Testis (tissue), 2 donors: ENCODE measurements at regions not wholly inside any gene's neighbourhood (a gene's known extent, or its start where the extent isn't known, plus 50 kb on each side); places are given as distances from the start of the nearest gene placed in this dataset.

Experiments used
- DNase-seq: peaks from one replicate; pipeline ENCODE4 v3.0.0-alpha.2; 2019
- H3K27ac ChIP-seq, 2 donors: fragments of 200-600 bp; sonication (generic); one replicate each; pipeline ENCODE4 v1.5.1; 2019
- H3K27me3 ChIP-seq: fragments of 200-600 bp; sonication (generic); one replicate; pipeline ENCODE4 v1.5.1; 2019
- H3K36me3 ChIP-seq: fragments of 200-600 bp; sonication (generic); one replicate; pipeline ENCODE4 v1.5.1; 2017; ENCODE audit warnings: low read depth; ENCODE audit errors: missing control alignments
- H3K4me1 ChIP-seq: fragments of 200-600 bp; sonication (generic); one replicate; pipeline ENCODE4 v1.5.1; 2019
- H3K4me3 ChIP-seq, 2 donors: fragments of 200-600 bp; sonication (generic); one replicate each; pipeline ENCODE4 v1.5.1; 2017 to 2019
- H3K9me3 ChIP-seq: fragments of 200-600 bp; sonication (generic); one replicate; pipeline ENCODE4 v1.5.1; 2017
- CTCF ChIP-seq, 3 experiments: fragments of 450-650 bp in 2 of 3; fragments of 200-600 bp in 1 of 3; sonication (generic) in 1 of 3; IDR thresholded peaks; one replicate each; pipeline ENCODE4 v1.5.1; 2016 to 2019; ENCODE audit warnings: antibody characterized with exemption in 3 of 3, mild to moderate bottlenecking in 2 of 3, moderate library complexity in 1 of 3
- POLR2A ChIP-seq: fragments of 450-650 bp; IDR thresholded peaks from one replicate; pipeline ENCODE4 v1.6.1; 2017; ENCODE audit warnings: antibody characterized with exemption, mild to moderate bottlenecking, moderate library complexity
- WGBS, 2 donors: methylation state at CpG; one replicate each; pipeline ENCODE4 v1.1.5; 2018; 5-methylcytosine and 5-hydroxymethylcytosine counted together
- intact Hi-C: fragments of 100-400 bp; cut with DNase I; formaldehyde crosslinking; loops from one replicate; pipeline ENCODE4 v1.15.1; 2023; ENCODE audit warnings: low total_unique reads

GRCh38 chr16:48811478-48811877, 201.5 kb upstream of the N4BP1 start:
- DNase-seq, result peak; percentile 22
- peak overlapping the region; percentile 37 to 51 for H3K4me3 ChIP-seq

GRCh38 chr16:48810803-48811453, 200.9 kb upstream of the N4BP1 start:
- no peaks in the 10 kb centered on the region for H3K36me3 ChIP-seq
- intact Hi-C loops, result no loop called here
- no peak for DNase-seq
- peaks cover 2% of the 10 kb centered on the region for H3K4me1 ChIP-seq
- 2 to 3% methylated on average over 9 to 37 of the region's 70 CpGs for WGBS, 2 donors
- peak overlapping the region; percentile 37 to 51 for H3K4me3 ChIP-seq
- no peak overlapping the region for H3K27ac ChIP-seq
- H3K9me3 ChIP-seq, result no peaks in the 10 kb centered on the region
- H3K27me3 ChIP-seq, result no peaks in the 10 kb centered on the region
- TF ChIP-seq CTCF (IDR thresholded peaks at IDR 0.05) (no peak), POLR2A (no peak)

More at GRCh38 chr16:48811478-48811877, 201.5 kb upstream of the N4BP1 start:
- 24 to 30% methylated on average over 11 of the region's 11 CpGs for WGBS, 2 donors
- TF ChIP-seq POLR2A, result no peak
- Histone ChIP-seq H3K36me3 (no peaks in the 10 kb centered on the region), H3K9me3 (no peaks in the 10 kb centered on the region), H3K4me1 (peaks cover 2% of the 10 kb centered on the region), H3K27ac (no peak overlapping the region), H3K27me3 (no peaks in the 10 kb centered on the region)
- intact Hi-C loops, result no loop called here

GRCh38 chr16:48810436-48810802, 200.4 kb upstream of the N4BP1 start:
- H3K4me3 ChIP-seq, result peak overlapping the region; percentile 37 to 51
- no peak for DNase-seq
- intact Hi-C loops, result no loop called here

GRCh38 chr16:48790151-48790550, 180.2 kb upstream of the N4BP1 start:
- H3K4me3 ChIP-seq, result no peak overlapping the region
- 60 to 74% methylated on average over 2 of the region's 2 CpGs for WGBS, 2 donors

More at GRCh38 chr16:48810436-48810802, 200.4 kb upstream of the N4BP1 start:
- Histone ChIP-seq H3K36me3 (no peaks in the 10 kb centered on the region), H3K27me3 (no peaks in the 10 kb centered on the region), H3K9me3 (no peaks in the 10 kb centered on the region), H3K4me1 (peaks cover 2% of the 10 kb centered on the region), H3K27ac (no peak overlapping the region)
- WGBS, 2 donors, result 0 to 4% methylated on average over 2 to 11 of the region's 29 CpGs
- no peak for TF ChIP-seq POLR2A
- TF ChIP-seq CTCF (IDR thresholded peaks at IDR 0.05), result no peak

GRCh38 chr16:48788475-48788874, 178.5 kb upstream of the N4BP1 start:
- no peak for DNase-seq
- WGBS, 2 donors, result 74 to 79% methylated on average over 3 of the region's 3 CpGs
- intact Hi-C loops, result no loop called here

More at GRCh38 chr16:48790151-48790550, 180.2 kb upstream of the N4BP1 start:
- Histone ChIP-seq H3K36me3 (no peaks in the 10 kb centered on the region), H3K9me3 (no peaks in the 10 kb centered on the region), H3K4me1 (no peaks in the 10 kb centered on the region), H3K27ac (no peak overlapping the region), H3K27me3 (no peaks in the 10 kb centered on the region)
- DNase-seq, result no peak
- no peak for TF ChIP-seq POLR2A
- no peak for TF ChIP-seq CTCF (IDR thresholded peaks at IDR 0.05)
- intact Hi-C loops, result no loop called here

More at GRCh38 chr16:48788475-48788874, 178.5 kb upstream of the N4BP1 start:
- Histone ChIP-seq H3K27ac (no peak overlapping the region), H3K9me3 (no peaks in the 10 kb centered on the region), H3K36me3 (no peaks in the 10 kb centered on the region), H3K4me3 (no peak overlapping the region), H3K27me3 (no peaks in the 10 kb centered on the region), H3K4me1 (no peaks in the 10 kb centered on the region)
- TF ChIP-seq POLR2A, result no peak
- TF ChIP-seq CTCF (IDR thresholded peaks at IDR 0.05), result no peak
